RKO (cell line): ENCODE measurements at regions not wholly inside any gene's neighbourhood (a gene's known extent, or its start where the extent isn't known, plus 50 kb on each side); places are given as distances from the start of the nearest gene placed in this dataset.
A peak's percentile ranks its signal among the peaks of the same experiment; 100 is the strongest.
"Not testable (repeated sequence)": the region's sequence is repeated elsewhere in the genome, so short reads cannot be mapped to it uniquely, and the experiment has no call there.

Experiments
- DNase-seq: peaks from one replicate; pipeline ENCODE4 v3.0.0-alpha.2; 2016; ENCODE audit warnings: low spot score

GRCh38 chr4:42284030-42284429, 113.3 kb upstream of the SHISA3 start:
- no peak for DNase-seq

- DNase-seq = not testable (repeated sequence)
Observed at GRCh38 chr4:42288876-42289275, 108.4 kb upstream of the SHISA3 start.

GRCh38 chr4:42292192-42292591, 105.1 kb upstream of the SHISA3 start:
- DNase-seq = not testable (repeated sequence)

DNA sequence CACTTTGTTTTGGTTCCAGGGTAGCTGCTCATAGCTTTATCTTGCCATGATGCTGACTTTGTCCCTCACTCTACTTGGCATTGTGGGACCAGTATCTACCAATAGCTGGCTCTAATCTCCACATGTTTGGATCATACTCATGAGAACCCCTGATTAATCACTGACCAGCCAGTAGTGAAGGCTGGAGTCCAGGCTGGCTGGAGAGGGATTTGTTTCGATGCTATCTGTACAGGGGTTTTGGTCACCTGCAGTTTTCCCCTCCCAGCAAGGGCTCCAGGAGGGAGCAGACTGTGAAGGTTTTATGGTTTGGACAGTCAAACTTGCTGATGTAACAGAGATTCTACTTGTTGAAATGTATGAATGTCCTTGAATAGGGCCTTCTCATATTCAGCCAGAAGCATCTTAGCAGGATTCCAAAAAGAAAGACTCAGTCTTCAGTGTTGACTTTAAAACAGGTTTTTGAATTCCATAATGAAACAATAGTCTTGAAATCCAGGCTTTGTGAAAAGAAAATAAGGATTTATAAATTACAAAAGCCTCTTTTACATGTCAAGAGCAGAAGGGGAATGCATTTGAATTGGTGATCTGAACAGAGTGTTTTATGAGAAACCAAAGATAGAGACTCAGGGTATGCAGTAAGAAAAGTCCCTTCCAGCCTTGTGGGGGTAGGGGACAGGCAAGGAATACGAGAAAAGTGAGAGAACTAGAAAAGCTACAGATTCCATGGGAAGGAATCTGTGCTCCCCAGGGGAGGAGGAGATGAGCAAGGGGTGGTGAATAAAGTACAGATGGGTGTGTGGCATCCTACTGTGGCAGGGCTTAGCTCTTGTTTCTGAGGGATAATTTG, 103.1 kb upstream of the SHISA3 start:
- no peak for DNase-seq

GRCh38 chr4:42296196-42296595, 101.1 kb upstream of the SHISA3 start:
- no peak for DNase-seq

DNA sequence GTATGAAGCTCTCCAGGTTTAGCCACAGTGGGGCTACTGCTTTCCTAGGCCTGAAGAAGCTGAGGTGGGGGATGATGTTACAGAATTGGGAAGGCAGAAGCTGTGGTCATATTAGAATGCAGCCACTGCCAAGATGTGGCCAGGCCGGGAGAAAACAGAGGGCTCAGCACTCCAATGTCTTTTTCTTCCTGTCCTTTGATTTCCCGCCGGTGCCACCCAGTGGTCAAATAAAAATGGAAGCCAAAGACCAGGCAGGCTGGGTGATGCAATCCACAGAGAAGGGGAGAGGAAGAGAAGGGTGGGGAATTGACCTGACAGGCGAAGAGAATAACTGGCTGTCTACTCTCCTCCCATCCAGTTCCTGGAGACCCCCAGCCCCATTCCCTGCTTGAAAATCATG, 94.9 kb upstream of the SHISA3 start:
- DNase-seq = peak; percentile 65

DNA sequence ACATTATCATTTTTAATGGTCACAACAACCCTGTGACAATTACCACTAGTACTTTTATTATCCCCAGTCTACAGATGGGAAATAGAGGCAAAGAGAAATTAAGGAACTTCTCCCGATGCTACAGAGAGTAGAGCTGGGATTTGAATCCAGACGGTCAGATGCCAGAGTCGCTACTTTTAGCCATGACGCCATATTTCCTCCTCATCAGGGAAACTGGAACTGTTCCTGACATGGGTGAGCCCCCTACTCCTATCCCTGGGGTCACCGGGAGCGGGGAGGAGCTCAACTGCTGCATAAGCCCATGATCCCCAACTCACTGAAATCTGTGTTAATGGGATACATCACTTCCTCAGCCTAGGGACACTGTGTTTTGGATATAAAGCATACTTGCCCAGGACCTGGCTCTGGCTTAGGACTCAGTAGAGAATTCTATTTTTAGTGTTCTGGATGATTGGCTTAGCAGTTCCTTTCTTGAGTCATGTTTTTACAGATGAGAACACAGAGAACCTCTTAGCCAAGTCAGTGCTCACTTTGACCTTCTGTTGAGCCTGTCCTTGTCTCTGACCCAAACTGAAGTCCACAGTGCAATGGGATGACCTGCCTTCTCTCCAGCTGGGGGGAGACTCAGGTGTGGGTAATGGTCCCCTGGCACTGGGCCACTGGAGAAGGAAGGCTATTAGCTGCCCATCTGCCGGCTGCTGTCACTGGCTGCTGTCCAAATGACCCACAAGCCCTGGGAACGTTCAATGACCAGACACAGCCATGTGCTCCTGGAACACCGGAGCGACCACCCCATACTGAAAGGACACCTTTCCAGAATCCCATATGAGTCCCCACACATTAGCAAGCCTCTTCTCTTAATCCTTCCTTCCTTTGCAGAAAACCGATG, 90.8 kb upstream of the SHISA3 start:
- DNase-seq = peak; percentile 9

DNA sequence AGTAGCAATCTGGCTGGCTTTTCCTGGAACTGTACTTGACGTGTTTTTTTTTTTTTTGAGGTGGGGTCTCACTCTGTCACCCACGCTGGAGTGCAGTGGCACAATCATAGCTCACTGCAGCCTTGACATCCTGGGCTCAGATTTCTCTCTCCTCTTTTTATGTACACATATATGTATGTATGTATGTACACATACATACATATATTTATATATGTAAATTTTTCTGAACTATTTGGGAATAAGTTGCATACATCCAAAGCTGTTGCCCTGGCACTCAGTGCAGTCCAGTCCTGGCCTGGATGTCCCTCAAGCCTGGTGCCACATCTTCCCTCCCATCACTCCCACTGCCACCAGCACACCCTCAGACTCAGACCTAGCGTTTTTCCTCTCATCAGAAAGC, 89.0 kb upstream of the SHISA3 start:
- no peak for DNase-seq

- DNase-seq = no peak
Observed at GRCh38 chr4:42309361-42310260, 87.7 kb upstream of the SHISA3 start.

- no peak for DNase-seq
Observed at GRCh38 chr4:42310358-42310757, 86.9 kb upstream of the SHISA3 start.

DNA sequence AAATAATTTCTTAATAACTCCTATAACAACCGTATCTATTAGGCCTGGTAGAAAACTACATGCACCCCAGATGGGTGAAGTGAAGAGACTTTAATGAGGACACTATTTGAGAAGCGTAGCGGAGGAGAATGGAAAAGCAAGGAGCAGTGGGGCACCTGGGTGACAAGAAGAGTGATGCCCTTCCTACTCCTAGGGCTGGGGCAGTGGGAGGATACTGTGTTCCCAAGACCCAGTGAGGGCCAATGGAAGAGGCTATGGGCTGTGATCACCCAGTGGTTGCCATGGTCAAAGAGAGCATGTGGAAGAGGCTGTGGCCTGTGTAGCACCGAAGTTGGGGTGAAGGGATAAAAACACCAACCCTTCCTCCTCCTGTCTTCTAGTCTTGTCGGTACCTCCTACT, 86.5 kb upstream of the SHISA3 start:
- no peak for DNase-seq

DNA sequence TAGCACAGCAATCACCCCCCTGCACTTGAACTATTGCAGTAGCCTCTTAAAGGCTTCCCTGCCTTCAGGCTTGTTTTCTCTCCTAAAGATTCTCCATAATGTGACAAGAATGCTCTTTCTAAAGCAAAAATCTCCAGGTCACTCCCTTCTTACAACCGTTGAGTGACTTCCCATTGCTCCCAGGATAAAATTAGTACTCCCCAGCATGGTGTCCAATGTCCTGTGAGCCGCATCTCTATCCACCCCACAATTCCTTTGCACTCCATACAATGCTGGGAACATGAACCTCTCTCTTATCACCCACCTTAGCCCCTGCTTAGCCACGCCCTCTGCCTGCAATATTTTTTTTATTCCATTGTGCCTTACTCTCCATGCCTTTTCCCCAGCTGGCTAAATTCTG, 85.7 kb upstream of the SHISA3 start:
- no peak for DNase-seq

- DNase-seq = peak; percentile 39
Observed at GRCh38 chr4:42313420-42313819, 83.9 kb upstream of the SHISA3 start.

DNA sequence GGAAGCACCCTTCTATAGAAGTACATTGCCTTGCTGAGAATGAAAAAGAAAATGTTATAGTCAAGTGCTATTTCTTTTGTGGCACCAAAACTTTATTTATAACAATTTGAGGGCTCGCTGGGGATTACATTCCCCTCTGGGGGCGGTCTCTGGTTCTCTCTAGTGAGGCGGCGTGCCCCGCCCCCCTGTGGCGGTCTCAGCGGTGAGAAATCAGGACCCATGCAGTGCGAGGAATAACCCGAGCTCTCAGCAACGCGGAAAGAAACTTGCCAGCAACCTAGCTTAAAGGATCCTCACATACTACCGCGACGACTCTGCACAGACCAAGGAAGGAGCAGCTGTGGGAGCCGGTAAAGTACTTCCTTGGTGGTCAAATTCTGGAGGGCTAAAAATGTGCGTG, 83.4 kb upstream of the SHISA3 start:
- DNase-seq = no peak

DNA sequence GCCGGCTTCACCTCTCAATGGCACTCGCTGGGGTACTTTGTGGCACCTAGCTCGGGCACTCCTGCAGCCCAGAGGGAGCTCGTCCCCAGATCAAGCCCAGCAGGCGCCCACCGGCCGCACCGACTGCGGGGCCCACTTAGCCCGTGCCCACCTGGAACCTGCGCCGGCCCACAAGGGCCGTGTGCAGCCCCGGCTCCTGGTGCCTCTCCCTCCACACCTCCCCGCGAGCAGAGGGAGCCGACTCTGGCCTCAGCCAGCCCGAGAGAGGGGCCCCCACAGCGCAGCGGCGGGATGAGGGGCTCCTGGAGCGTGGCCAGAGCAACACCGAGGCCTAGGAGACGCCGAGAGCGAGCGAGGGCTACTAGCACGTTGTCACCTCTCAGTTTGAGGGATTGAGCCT, 82.1 kb upstream of the SHISA3 start:
- DNase-seq = no peak

- DNase-seq = no peak
Observed at GRCh38 chr4:42320822-42321388, 76.4 kb upstream of the SHISA3 start.

DNA sequence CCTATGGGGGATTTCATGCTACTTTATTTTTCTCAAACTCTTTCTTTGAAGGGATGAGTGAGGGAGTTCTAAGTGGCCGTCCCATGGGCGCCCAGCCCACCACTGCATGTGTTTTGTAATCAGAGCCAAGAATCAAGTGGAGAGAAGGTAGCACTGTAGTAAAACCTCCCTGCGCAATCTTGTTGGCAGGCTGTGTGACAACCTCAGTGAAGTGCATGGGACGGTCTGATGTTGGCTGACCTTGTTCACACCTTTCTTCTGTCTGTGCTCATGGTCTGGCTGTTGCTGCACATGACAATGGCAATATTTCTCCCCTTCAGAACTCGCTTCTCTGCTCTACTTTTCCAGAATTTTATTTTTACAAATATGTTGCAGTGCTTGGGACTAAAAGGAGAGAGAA, 71.2 kb upstream of the SHISA3 start:
- no peak for DNase-seq

- DNase-seq = no peak
Observed at GRCh38 chr4:42326524-42326923, 70.8 kb upstream of the SHISA3 start.

DNA sequence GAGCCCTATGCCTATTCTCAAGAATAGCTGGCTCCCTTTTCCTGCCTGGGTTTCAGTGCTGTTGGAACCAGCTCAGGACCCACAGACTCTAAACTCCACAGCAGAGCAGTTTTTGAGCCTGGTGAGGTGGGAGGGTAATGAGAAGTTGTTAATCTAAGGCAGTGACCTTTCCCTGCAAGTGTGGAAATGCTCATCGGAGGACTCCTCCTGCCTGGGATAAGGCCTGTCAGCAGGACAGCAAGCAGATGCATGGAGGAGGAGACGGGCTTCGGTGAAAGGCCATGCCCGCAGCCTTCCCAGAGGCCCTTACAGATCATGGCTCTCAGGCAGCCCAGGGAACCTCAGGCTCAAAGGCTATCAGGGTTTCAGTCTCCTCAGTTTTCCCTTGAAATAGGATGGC, 70.0 kb upstream of the SHISA3 start:
- DNase-seq = no peak

DNA sequence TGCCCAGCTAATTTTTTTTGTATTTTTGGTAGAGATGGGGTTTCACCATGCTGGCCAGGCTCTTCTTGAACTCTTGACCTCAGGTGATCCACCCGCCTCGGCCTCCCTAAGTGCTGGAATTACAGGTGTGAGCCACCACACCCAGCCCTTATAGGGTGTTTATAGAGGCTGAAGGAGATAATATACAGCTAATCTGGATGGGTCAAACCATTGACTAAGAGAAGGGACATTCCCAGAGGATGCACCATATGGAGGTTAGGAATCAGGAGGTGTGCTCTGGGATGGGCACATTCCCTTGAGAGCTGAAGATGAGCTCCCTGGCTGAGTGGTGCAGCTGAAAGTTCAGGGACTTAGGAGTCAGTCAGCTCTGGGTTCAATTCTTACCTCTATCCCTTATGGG, 68.3 kb upstream of the SHISA3 start:
- no peak for DNase-seq

GRCh38 chr4:42329421-42329820, 67.9 kb upstream of the SHISA3 start:
- DNase-seq = no peak
